MCF 10A (cell line): ENCODE measurements at regions not wholly inside any gene's neighbourhood (a gene's known extent, or its start where the extent isn't known, plus 50 kb on each side); places are given as distances from the start of the nearest gene placed in this dataset.
A peak's percentile ranks its signal among the peaks of the same experiment; 100 is the strongest.

Experiments
- BruUV-seq: library from RNA; stranded (reverse); fragments of 400-500 nt; replicated peaks from 2 replicates; lab custom pipeline; 2021; lab: Mats Ljungman, UMichigan
- CTCF ChIA-PET: fragments of 300-600 bp; sonication (Branson Sonifier 250); formaldehyde crosslinking; extraction: SDS; loops from one replicate; lab custom pipeline; 2021; ENCODE audit warnings: antibody characterized with exemption, inconsistent platforms; lab: Yijun Ruan, JAX
- POLR2A ChIA-PET: fragments of 300-600, 350-650 bp; sonication (Branson Sonifier 250); formaldehyde crosslinking; extraction: SDS; loops from one replicate; lab custom pipeline; 2020; ENCODE audit warnings: antibody characterized with exemption, inconsistent platforms; lab: Yijun Ruan, JAX
- DNase-seq: peaks from one replicate; pipeline ENCODE4 v3.0.0-alpha.2; 2018; ENCODE audit not compliant: unreplicated experiment
- H3K27ac Mint-ChIP-seq: one replicate; pipeline ENCODE4 v1.8.0; 2022; ENCODE audit warnings: mild to moderate bottlenecking, low read depth, mixed read lengths; ENCODE audit not compliant: unreplicated experiment
- H3K27me3 Mint-ChIP-seq: one replicate; pipeline ENCODE4 v1.8.0; 2022; ENCODE audit warnings: mixed read lengths; ENCODE audit not compliant: insufficient read depth, unreplicated experiment
- H3K36me3 Mint-ChIP-seq: one replicate; pipeline ENCODE4 v1.8.0; 2022; ENCODE audit warnings: mild to moderate bottlenecking, moderate library complexity, mixed read lengths; ENCODE audit not compliant: insufficient read depth, unreplicated experiment
- H3K4me1 Mint-ChIP-seq: one replicate; pipeline ENCODE4 v1.8.0; 2022; ENCODE audit warnings: mixed read lengths; ENCODE audit not compliant: insufficient read depth, unreplicated experiment
- H3K4me3 Mint-ChIP-seq: one replicate; pipeline ENCODE4 v1.8.0; 2022; ENCODE audit warnings: mild to moderate bottlenecking, moderate library complexity, mixed read lengths; ENCODE audit not compliant: unreplicated experiment
- H3K9me3 Mint-ChIP-seq: one replicate; pipeline ENCODE4 v1.8.0; 2022; ENCODE audit warnings: mixed read lengths; ENCODE audit not compliant: unreplicated experiment
- intact Hi-C: fragments of 100-400 bp; cut with micrococcal nuclease; formaldehyde crosslinking; loops from 2 replicates; pipeline ENCODE4 v1.14.1; 2022
- TF ChIP-seq, protein P1 (sequence below): fragments of 200-600 bp; IDR thresholded peaks from one replicate; pipeline ENCODE4 v1.8.0; 2022; ENCODE audit warnings: antibody characterized with exemption, mild to moderate bottlenecking; ENCODE audit not compliant: unreplicated experiment

DNA sequence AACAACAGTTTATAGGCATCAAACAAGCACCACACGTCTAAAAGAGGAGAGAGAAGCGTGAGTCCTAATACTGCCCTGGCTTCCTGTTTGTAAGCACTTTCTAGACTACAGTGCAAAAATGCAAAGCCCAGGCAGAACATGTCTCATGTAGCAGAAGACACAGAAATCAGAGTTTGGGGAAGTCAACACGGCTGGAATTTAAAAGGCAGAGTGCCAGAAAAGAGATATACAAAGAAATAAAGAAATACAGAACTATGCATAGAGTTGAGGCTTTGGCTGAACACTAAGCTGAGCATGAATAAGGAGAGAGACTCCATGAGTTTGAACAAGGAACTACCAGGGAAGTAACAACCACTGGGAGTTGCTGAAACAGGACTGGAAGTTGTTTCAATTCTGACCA lies 566.6 kb upstream of the NR5A2 start:
- Mint-ChIP-seq H3K4me1 (no peaks in the 10 kb centered on the region), H3K27ac (no peak overlapping the region), H3K36me3 (no peaks in the 10 kb centered on the region), H3K9me3 (peaks cover 8% of the 10 kb centered on the region), H3K27me3 (no peaks in the 10 kb centered on the region), H3K4me3 (no peak overlapping the region)
- CTCF ChIA-PET: interaction anchor here (1.7 kb wide), 1 partner anchor 218 kb away, joined by 5 read pairs; no protein-coding TSS in a partner anchor
- intact Hi-C loops: loop anchor here (5.0 kb wide), 2 partner anchors 91 to 704 kb away; no protein-coding TSS in a partner anchor
- BruUV-seq: no TSS peak
- no peak for DNase-seq
- TF ChIP-seq, protein P1, sequence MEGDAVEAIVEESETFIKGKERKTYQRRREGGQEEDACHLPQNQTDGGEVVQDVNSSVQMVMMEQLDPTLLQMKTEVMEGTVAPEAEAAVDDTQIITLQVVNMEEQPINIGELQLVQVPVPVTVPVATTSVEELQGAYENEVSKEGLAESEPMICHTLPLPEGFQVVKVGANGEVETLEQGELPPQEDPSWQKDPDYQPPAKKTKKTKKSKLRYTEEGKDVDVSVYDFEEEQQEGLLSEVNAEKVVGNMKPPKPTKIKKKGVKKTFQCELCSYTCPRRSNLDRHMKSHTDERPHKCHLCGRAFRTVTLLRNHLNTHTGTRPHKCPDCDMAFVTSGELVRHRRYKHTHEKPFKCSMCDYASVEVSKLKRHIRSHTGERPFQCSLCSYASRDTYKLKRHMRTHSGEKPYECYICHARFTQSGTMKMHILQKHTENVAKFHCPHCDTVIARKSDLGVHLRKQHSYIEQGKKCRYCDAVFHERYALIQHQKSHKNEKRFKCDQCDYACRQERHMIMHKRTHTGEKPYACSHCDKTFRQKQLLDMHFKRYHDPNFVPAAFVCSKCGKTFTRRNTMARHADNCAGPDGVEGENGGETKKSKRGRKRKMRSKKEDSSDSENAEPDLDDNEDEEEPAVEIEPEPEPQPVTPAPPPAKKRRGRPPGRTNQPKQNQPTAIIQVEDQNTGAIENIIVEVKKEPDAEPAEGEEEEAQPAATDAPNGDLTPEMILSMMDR: no peak
- POLR2A ChIA-PET: interaction anchor here (0.9 kb wide), 1 partner anchor 9 kb away, joined by 3 read pairs; no protein-coding TSS in a partner anchor

DNA sequence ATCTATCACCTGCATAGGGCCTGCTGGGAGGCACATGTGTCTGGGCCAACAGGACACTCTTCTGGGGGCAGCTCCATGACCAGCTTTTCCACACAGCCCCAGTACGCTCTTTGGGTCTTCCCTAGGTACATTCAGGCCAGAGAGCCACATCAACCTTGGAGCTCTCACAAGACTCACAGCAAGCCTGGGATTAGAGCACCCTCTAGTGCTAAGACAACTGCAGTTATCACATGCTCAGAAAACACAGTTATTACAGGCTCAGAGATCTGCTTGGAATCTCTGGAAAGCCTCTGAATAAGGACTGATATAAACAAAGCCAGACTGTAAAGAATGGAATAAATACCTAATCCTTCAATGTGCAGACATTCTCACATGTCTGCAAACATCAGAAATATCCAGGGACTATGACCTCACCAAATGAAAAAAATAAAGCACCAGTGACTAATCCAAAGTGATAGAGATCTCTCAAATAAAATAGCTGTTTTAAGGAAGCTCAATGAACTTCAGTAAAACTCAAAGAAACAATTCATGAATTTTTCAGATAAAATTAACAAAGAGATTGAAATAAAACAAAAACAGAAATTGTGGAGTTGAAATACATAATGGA lies 563.9 kb upstream of the NR5A2 start:
- no peaks in the 10 kb centered on the region for H3K36me3 Mint-ChIP-seq
- H3K27me3 Mint-ChIP-seq: no peaks in the 10 kb centered on the region
- no TSS peak for BruUV-seq
- H3K4me3 Mint-ChIP-seq: no peak overlapping the region
- peak; percentile 80 for DNase-seq
- intact Hi-C loops: loop anchor here (1.0 to 5.0 kb wide), 7 partner anchors 89 to 1047 kb away; no protein-coding TSS in a partner anchor
- no peak overlapping the region for H3K27ac Mint-ChIP-seq
- no peaks in the 10 kb centered on the region for H3K4me1 Mint-ChIP-seq
- ChIA-PET POLR2A (interaction anchor here (0.6 to 1.0 kb wide), 5 partner anchors 11 to 1801 kb away, joined by 3 to 8 read pairs (median 3); no protein-coding TSS in a partner anchor), CTCF (interaction anchor here (0.5 to 2.1 kb wide), 26 partner anchors 9 to 829 kb away, joined by 3 to 11 read pairs (median 4); no protein-coding TSS in a partner anchor)
- peaks cover 8% of the 10 kb centered on the region for H3K9me3 Mint-ChIP-seq
- TF ChIP-seq, protein P1: peak; percentile 79

DNA sequence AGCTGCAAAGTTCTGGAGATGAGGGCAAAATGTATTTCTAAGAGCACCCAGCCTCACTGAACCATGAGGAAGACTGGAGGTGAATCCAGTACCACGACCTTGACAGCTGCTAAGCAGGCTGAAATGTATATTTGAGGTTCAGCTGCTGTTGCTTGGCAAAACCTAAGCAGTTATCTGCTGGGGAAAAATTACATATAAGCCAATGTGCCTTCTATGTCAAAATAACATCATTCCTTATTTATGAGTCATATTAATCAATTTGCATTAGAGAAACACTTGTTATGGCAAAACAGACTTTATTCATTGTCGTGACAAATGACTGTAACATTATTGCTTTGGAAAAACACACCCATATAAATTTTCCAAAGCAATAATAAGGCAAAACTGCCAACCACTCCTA lies 560.5 kb upstream of the NR5A2 start:
- Mint-ChIP-seq H3K27me3 (no peaks in the 10 kb centered on the region), H3K4me3 (no peak overlapping the region), H3K36me3 (no peaks in the 10 kb centered on the region), H3K9me3 (peaks cover 8% of the 10 kb centered on the region), H3K4me1 (peaks cover 2% of the 10 kb centered on the region), H3K27ac (no peak overlapping the region)
- POLR2A ChIA-PET: interaction anchor here (0.7 kb wide), 1 partner anchor 36 kb away, joined by 3 read pairs; no protein-coding TSS in a partner anchor
- no TSS peak for BruUV-seq
- TF ChIP-seq, protein P1: no peak
- CTCF ChIA-PET: interaction anchor here (0.9 kb wide), 1 partner anchor 15 kb away, joined by 4 read pairs; no protein-coding TSS in a partner anchor
- intact Hi-C loops: no loop called here
- no peak for DNase-seq

DNA sequence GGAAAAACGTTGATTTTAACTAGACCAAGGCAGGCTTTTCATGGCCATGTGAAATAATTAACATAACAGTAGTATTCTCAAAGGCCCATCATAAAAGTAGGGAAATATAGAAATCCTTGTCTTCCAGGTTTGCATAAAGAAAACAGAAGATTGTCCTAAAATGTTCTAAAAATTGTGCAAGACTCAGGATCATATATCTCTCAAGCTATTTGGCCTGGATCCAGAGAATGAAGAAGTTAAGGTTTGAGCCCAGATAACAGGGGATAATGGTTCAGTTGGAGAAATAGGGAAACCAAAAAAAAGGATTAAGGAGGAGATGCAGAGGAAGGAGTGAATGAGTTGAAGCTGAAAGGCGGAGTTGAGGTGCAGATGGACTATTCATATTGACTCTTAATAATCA lies 555.5 kb upstream of the NR5A2 start:
- CTCF ChIA-PET: interaction anchor here (0.7 to 2.1 kb wide), 3 partner anchors 8 to 39 kb away, joined by 3 to 9 read pairs (median 4); no protein-coding TSS in a partner anchor

More for the DNA sequence above, 555.5 kb upstream of the NR5A2 start:
- DNase-seq: peak; percentile 40
- TF ChIP-seq, protein P1: no peak
- no peak overlapping the region for H3K27ac Mint-ChIP-seq
- no TSS peak for BruUV-seq
- H3K4me1 Mint-ChIP-seq: peaks cover 5% of the 10 kb centered on the region
- H3K27me3 Mint-ChIP-seq: no peaks in the 10 kb centered on the region
- no peaks in the 10 kb centered on the region for H3K9me3 Mint-ChIP-seq
- no peak overlapping the region for H3K4me3 Mint-ChIP-seq
- H3K36me3 Mint-ChIP-seq: no peaks in the 10 kb centered on the region
- intact Hi-C loops: no loop called here
- POLR2A ChIA-PET: interaction anchor here (1.0 kb wide), 1 partner anchor 13 kb away, joined by 3 read pairs; no protein-coding TSS in a partner anchor
